HCT116 (cell line): ENCODE measurements at regions not wholly inside any gene's neighbourhood (a gene's known extent, or its start where the extent isn't known, plus 50 kb on each side); places are given as distances from the start of the nearest gene placed in this dataset.

Source experiments
- ATAC-seq: fragments of 200-7000 bp; cut with Tn5 transposase; 2 replicates; pipeline ENCODE4 v1.9.1; 2020; ENCODE audit warnings: mild to moderate bottlenecking, moderate library complexity
- BruUV-seq: library from RNA; stranded (reverse); fragments of 400-500 nt; replicated peaks from 2 replicates; lab custom pipeline; 2021; lab: Mats Ljungman, UMichigan
- CTCF ChIA-PET: fragments of 300-600 bp; sonication (Branson Sonifier 250); formaldehyde crosslinking; loops from one replicate; lab custom pipeline; 2021; ENCODE audit warnings: antibody characterized with exemption; lab: Charles Lee
- POLR2A ChIA-PET: fragments of 300-600, 350-600 bp; sonication (Branson Sonifier 250); formaldehyde crosslinking; loops from one replicate; lab custom pipeline; 2021; ENCODE audit warnings: antibody characterized with exemption; lab: Charles Lee
- RAD21 ChIA-PET, 2 experiments: fragments of 300-600 bp; sonication (Branson Sonifier 250); formaldehyde crosslinking; loops; one replicate each; lab custom pipeline; 2023; ENCODE audit warnings: low total read pairs in 2 of 2; ENCODE audit not compliant: uncharacterized antibody in 2 of 2, unreplicated experiment in 2 of 2, low non-redundant PET in 1 of 2; lab: Charles Lee
- DNase-seq: peaks from one replicate; pipeline ENCODE4 v3.0.0-alpha.2; 2010; ENCODE audit warnings: low read depth, low spot score
- H2AFZ ChIP-seq: fragments of 200-600 bp; shearing (Covaris generic), sonication (generic); 2 replicates; pipeline ENCODE4 v1.6.1; 2017; ENCODE audit warnings: low read depth, mixed run types, mixed read lengths, antibody characterized with exemption, low read length; ENCODE audit not compliant: poor library complexity, severe bottlenecking
- H3K27ac ChIP-seq: 2 replicates; pipeline ENCODE4 v1.5.1; 2012; ENCODE audit warnings: low read depth, low read length
- H3K27me3 ChIP-seq: fragments of 200-600 bp; sonication (generic); 2 replicates; pipeline ENCODE4 v1.6.1; 2016; ENCODE audit warnings: mixed run types, low read length, mixed read lengths; ENCODE audit not compliant: insufficient read depth
- H3K36me3 ChIP-seq, 2 experiments: fragments of 200-500 bp in 1 of 2; fragments of 200-600 bp in 1 of 2; sonication (Bioruptor generic) in 1 of 2; sonication (generic) in 1 of 2; 2 replicates each; pipeline versions ENCODE4 v1.5.1 to v1.6.1; 2014 to 2016; ENCODE audit warnings: low read length in 2 of 2, inconsistent platforms in 1 of 2, mixed read lengths in 1 of 2, mixed run types in 1 of 2; ENCODE audit not compliant: insufficient read depth in 2 of 2, control insufficient read depth in 1 of 2
- H3K4me1 ChIP-seq, 2 experiments: fragments of 200-600 bp in 1 of 2; sonication (generic) in 1 of 2; 2 replicates each; pipeline versions ENCODE4 v1.5.1 to v1.6.1; 2012 to 2017; ENCODE audit warnings: low read length in 2 of 2, inconsistent platforms in 1 of 2, mild to moderate bottlenecking in 1 of 2, mixed read lengths in 1 of 2, mixed run types in 1 of 2, moderate library complexity in 1 of 2; ENCODE audit not compliant: insufficient read depth in 2 of 2, control insufficient read depth in 1 of 2
- H3K4me2 ChIP-seq: fragments of 200-600 bp; sonication (generic); 2 replicates; pipeline ENCODE4 v1.6.1; 2017; ENCODE audit warnings: mixed run types, low read length, mixed read lengths
- H3K4me3 ChIP-seq, 2 experiments: fragments of 200-600 bp in 1 of 2; sonication (generic) in 1 of 2; replicated peaks in 1 of 2; 2 replicates each; pipeline ENCODE4 v1.5.1; 2011 to 2016; ENCODE audit warnings: low read length in 2 of 2, control low read depth in 1 of 2, low read depth in 1 of 2, mild to moderate bottlenecking in 1 of 2, mixed read lengths in 1 of 2, mixed run types in 1 of 2
- H3K79me2 ChIP-seq: fragments of 200-600 bp; sonication (generic); 2 replicates; pipeline ENCODE4 v1.6.1; 2017; ENCODE audit warnings: mild to moderate bottlenecking, mixed run types, low read length, moderate library complexity, mixed read lengths; ENCODE audit not compliant: insufficient read depth
- H3K9ac ChIP-seq: fragments of 200-600 bp; sonication (generic); 2 replicates; pipeline ENCODE4 v1.6.1; 2016; ENCODE audit warnings: low read length, mixed read lengths
- H3K9me2 ChIP-seq: fragments of 200-600 bp; sonication (generic), shearing (Covaris generic); 2 replicates; pipeline ENCODE4 v1.6.1; 2017; ENCODE audit warnings: mixed run types, mild to moderate bottlenecking, moderate library complexity; ENCODE audit not compliant: insufficient read depth
- H3K9me3 ChIP-seq, 2 experiments: fragments of 200-500 bp in 1 of 2; fragments of 200-600 bp in 1 of 2; sonication (Bioruptor generic) in 1 of 2; sonication (generic) in 1 of 2; 2 replicates each; pipeline ENCODE4 v1.6.1; 2014 to 2017; ENCODE audit warnings: low read length in 2 of 2, mixed read lengths in 2 of 2, inconsistent platforms in 1 of 2, low read depth in 1 of 2, mild to moderate bottlenecking in 1 of 2, mixed run types in 1 of 2, moderate library complexity in 1 of 2; ENCODE audit not compliant: control insufficient read depth in 1 of 2, insufficient read depth in 1 of 2
- H4K20me1 ChIP-seq: fragments of 200-600 bp; sonication (generic), shearing (Covaris generic); 2 replicates; pipeline ENCODE4 v1.6.1; 2017; ENCODE audit warnings: mixed run types, mild to moderate bottlenecking, moderate library complexity; ENCODE audit not compliant: insufficient read depth
- EZH2phosphoT487 ChIP-seq: fragments of 200-600 bp; IDR thresholded peaks from 2 replicates; pipeline ENCODE4 v1.6.1; 2018; ENCODE audit warnings: antibody characterized with exemption, borderline replicate concordance
- FOSL1 ChIP-seq: IDR thresholded peaks from 2 replicates; pipeline ENCODE4 v1.6.1; 2012; ENCODE audit warnings: low read depth
- MAX ChIP-seq: IDR thresholded peaks from 2 replicates; pipeline ENCODE4 v1.6.1; 2012
- POLR2AphosphoS5 ChIP-seq: IDR thresholded peaks from 2 replicates; pipeline ENCODE4 v1.6.1; 2011; ENCODE audit warnings: mild to moderate bottlenecking, low read depth, low read length, moderate library complexity
- TCF7L2 ChIP-seq: IDR thresholded peaks from 2 replicates; pipeline ENCODE4 v1.7.0; 2011; ENCODE audit warnings: borderline replicate concordance, inconsistent platforms; ENCODE audit not compliant: insufficient read depth, insufficient read length; ENCODE audit errors: extremely low read depth
- YY1 ChIP-seq: IDR thresholded peaks from 2 replicates; pipeline ENCODE4 v1.6.1; 2011; ENCODE audit warnings: low read length, low read depth, moderate library complexity, mild to moderate bottlenecking; ENCODE audit not compliant: insufficient replicate concordance; ENCODE audit errors: extremely low read depth
- intact Hi-C: fragments of 100-400 bp; cut with micrococcal nuclease; formaldehyde crosslinking; loops from 2 replicates; pipeline ENCODE4 v1.10.0; 2022
- TF ChIP-seq, protein P1 (sequence below): IDR thresholded peaks from 2 replicates; pipeline ENCODE4 v1.6.1; 2012

DNA sequence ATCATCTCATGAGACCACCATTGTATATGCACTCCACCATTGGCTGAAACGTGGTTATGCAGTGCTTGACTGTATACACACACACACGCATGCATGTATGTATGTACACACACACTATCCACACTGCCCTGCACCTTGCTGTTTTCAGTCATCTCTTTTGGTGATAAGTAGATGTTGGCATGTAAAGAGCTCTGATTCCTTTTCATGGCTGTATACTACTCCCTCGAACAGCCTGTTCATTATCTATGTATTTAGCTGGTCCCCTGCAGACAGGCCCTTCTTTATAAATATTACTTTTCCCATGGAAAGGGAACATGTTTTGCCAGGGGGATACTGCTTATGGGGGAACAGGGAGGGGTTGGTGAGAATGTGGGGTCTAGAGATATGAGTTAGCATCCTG is 349.4 kb downstream of the FOXL1 start:
- no TSS peak for BruUV-seq
- Histone ChIP-seq H2AFZ (no peak overlapping the region), H3K27me3 (peaks cover 27% of the 10 kb centered on the region), H3K9ac (no peak overlapping the region), H3K4me3 (no peak overlapping the region), H3K27ac (no peak overlapping the region), H3K4me1 (no peaks in the 10 kb centered on the region), H3K9me3 (no peaks in the 10 kb centered on the region), H3K79me2 (no peaks in the 10 kb centered on the region), H3K4me2 (no peak overlapping the region), H3K9me2 (no peaks in the 10 kb centered on the region), H3K36me3 (no peaks in the 10 kb centered on the region), H4K20me1 (no peaks in the 10 kb centered on the region)
- no peak for TF ChIP-seq POLR2AphosphoS5
- TF ChIP-seq MAX, result no peak
- TF ChIP-seq, protein P1, sequence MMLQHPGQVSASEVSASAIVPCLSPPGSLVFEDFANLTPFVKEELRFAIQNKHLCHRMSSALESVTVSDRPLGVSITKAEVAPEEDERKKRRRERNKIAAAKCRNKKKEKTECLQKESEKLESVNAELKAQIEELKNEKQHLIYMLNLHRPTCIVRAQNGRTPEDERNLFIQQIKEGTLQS, result no peak
- TF ChIP-seq YY1, result no peak
- CTCF ChIA-PET, result interaction anchor here (0.9 kb wide), 1 partner anchor 363 kb away, joined by 3 read pairs; no protein-coding TSS in a partner anchor
- no peak for ATAC-seq
- intact Hi-C loops, result no loop called here
- RAD21 ChIA-PET, result no interaction called here
- DNase-seq, result no peak
- POLR2A ChIA-PET, result no interaction called here

DNA sequence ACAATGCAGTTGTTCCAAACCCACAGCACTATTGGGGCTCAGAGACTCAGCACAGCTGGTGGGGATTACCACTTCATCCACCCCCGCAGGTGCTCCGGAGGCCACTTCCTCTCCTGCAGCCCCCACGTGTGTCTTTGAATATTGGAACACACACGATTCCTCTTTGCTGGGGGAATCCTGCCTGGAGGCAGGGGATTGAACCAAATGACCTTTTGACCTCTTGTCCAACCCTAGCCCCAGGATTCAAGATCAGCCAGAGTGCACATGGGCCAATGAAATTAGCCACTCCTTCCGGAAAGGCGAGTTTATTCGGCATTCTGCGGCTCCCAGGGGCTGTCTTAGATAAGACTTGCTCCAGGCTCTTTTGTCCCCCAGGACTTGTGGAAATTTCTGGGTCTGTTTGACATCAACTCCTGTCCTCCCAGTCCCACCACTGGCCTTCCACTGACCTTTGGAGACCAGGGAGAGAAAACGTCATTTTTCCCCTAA is 350.2 kb downstream of the FOXL1 start:
- no peak overlapping the region for H3K4me2 ChIP-seq
- ChIA-PET POLR2A (no interaction called here), CTCF (interaction anchor here (0.9 kb wide), 1 partner anchor 364 kb away, joined by 3 read pairs; no protein-coding TSS in a partner anchor), RAD21 (no interaction called here)
- H3K4me3 ChIP-seq, result no peak overlapping the region
- H3K79me2 ChIP-seq, result no peaks in the 10 kb centered on the region
- H3K27ac ChIP-seq, result no peak overlapping the region
- no TSS peak for BruUV-seq
- no peaks in the 10 kb centered on the region for H3K9me2 ChIP-seq
- TF ChIP-seq FOSL1, result no peak
- TF ChIP-seq POLR2AphosphoS5, result no peak
- no peak for TF ChIP-seq EZH2phosphoT487
- no peak for TF ChIP-seq TCF7L2
- TF ChIP-seq, protein P1, result no peak
- no peak for TF ChIP-seq MAX
- ATAC-seq (no peak), DNase-seq (no peak)
- H3K9ac ChIP-seq, result no peak overlapping the region
- H4K20me1 ChIP-seq, result no peaks in the 10 kb centered on the region
- no peaks in the 10 kb centered on the region for H3K9me3 ChIP-seq
- intact Hi-C loops, result no loop called here
- no peaks in the 10 kb centered on the region for H3K36me3 ChIP-seq
- H3K27me3 ChIP-seq, result peaks cover 22% of the 10 kb centered on the region
- H2AFZ ChIP-seq, result no peak overlapping the region
- no peaks in the 10 kb centered on the region for H3K4me1 ChIP-seq
